ENCODE measurements at regions not wholly inside any gene's neighbourhood (a gene's known extent, or its start where the extent isn't known, plus 50 kb on each side); places are given as distances from the start of the nearest gene placed in this dataset.

DNA sequence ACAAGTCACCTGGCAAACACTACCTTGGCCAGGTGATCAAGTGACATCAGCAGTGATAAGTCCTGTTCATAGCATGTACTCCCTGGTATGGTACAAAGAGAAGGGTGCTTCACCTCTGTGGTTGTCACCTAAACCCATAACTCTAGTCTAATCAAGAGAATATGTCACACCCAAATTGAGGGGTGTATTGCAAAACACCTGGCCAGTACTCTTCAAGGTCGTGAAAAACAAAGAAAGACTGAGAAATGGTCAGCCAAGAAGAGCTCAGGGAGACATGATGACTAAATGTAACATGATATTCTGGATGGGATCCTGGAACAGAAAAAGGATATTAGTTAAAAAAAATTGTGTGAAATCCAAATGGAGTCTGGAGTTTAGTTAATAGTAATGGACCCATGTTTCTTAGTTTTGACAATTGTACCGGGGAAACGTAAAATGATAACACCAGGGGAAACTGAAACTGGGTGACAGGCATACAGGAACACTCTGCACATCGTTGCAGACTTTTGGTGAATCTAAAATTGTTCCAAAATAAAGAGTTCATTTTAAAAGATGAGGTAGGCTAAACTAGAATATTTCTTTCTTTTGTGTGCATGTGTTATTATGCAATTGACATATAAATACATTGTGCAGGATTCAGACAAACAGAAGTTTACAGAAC, 262.0 kb downstream of the CDC5L start:
- TF ChIP-seq CTCF (IDR thresholded peaks at IDR 0.05) (no peak), POLR2A (IDR thresholded peaks at IDR 0.05) (no peak)
